NCI-H2081 (cell line): ENCODE measurements at regions not wholly inside any gene's neighbourhood (a gene's known extent, or its start where the extent isn't known, plus 50 kb on each side); places are given as distances from the start of the nearest gene placed in this dataset.
"Not testable (repeated sequence)": the region's sequence is repeated elsewhere in the genome, so short reads cannot be mapped to it uniquely, and the experiment has no call there.

Experiments used
- DNase-seq, 2 experiments: peaks; one replicate each; lab custom pipeline; 2025; lab: John Stamatoyannopoulos, UW

- DNase-seq, result no peak
Observed at GRCh38 chr2:16392647-16393499, 272.8 kb downstream of the CYRIA start.

DNA sequence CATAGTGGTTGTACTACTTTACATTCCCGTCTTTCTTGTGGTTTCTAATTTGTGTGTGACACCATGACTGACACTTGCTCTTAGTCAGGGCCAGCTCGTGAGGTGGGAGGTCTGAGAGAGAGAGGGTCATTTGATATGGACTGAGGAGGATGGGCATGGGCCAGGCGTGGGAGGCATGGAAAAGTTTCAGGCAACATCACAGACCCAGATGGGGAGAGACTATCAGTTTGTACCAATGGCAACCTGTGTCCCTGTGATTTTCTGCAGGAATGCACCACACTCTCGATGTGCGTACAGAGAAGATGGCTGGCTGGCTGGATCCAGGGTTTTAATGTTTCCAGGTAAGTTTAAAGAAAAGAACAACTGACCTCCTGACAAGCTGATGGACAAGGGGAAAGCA lies 273.6 kb downstream of the CYRIA start:
- no peak for DNase-seq

DNA sequence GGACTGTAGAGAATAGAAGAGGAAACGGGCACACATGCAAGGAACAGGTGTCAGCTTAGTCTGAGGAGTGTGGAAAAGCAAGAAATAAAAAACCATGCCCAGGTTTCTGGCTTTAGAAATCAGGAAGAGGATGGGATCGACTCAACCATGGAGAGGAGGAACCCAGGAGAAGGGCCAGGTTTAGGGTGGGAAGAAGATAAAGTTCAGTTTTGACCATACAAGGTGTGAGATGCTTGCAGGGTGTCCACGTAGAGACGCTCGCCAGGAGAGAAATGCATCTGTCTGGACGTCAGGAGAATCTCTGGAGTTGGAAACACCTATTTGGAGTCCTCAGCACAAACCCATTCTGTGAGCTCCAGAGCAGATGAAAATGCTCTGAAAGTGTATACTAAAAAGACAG lies 275.1 kb downstream of the CYRIA start:
- no peak for DNase-seq

- no peak for DNase-seq
Observed at GRCh38 chr2:16389611-16390010, 276.0 kb downstream of the CYRIA start.

- not testable (repeated sequence) for DNase-seq
Observed at GRCh38 chr2:16388199-16388830, 277.3 kb downstream of the CYRIA start.

- DNase-seq, result no peak
Observed at GRCh38 chr2:16387461-16387984, 278.1 kb downstream of the CYRIA start.

DNA sequence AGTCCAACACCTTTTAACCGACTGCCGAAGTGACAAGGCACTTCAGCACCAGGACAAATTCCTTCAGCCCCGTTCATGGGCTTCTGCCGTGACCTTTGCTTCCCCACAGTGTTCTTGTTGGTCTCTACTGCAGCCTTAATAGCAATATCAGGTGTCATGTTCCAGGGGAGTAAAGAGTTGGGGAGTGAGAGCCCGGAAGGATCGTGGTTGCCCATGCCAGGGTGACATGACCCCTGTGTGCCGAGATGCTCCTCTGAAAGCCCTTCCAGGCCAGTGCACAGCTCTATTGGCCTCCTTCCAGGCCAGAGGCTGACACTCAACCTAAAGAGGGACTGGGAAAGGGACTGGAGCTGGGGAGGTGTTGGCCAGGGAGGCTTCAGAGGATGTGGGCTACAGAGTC lies 279.2 kb downstream of the CYRIA start:
- DNase-seq, result no peak

DNA sequence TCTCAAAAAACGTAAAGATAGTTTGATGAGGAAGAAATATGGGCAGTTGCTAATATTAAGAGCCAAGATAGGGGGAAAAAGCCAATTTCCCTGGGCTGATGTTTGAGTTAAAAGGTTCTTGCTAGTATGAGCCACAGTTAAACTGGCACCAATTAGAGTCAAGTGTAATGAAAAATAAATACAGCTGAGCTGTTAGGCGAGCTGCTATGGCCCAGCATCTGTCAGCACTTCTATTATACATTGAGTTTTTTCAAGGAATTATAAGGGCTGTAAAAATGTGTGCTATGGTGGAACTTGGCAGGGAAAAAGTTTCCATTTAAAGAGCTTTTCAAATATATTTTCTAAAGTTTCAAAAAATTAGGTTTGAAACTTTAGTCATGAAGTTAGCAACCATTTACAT lies 279.6 kb downstream of the CYRIA start:
- no peak for DNase-seq

GRCh38 chr2:16385341-16385740 lies 280.3 kb downstream of the CYRIA start:
- no peak for DNase-seq

DNA sequence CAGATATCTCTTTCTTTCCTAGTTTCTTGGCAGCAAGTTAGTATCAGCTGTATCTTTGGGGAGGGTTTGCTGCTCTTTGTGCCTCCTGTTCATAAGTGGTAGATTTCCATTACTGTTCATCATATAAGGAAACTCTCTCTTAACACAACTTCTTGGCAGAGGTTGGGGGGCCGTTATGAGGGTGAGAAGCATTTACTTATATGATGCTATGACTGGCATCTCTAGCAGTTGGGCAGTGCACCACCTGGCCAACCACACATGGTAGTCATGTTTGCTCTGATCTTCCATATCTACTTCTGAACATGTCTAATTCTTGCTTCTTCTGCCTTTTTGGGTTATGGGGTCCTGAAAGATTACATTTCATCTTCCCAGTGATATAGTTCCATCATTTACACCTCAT lies 282.2 kb downstream of the CYRIA start:
- DNase-seq, result no peak

- no peak for DNase-seq
Observed at GRCh38 chr2:16382451-16382850, 283.2 kb downstream of the CYRIA start.

- DNase-seq, result no peak
Observed at GRCh38 chr2:16381511-16381910, 284.1 kb downstream of the CYRIA start.

GRCh38 chr2:16379901-16380300 lies 285.7 kb downstream of the CYRIA start:
- not testable (repeated sequence) for DNase-seq

- DNase-seq, result not testable (repeated sequence)
Observed at GRCh38 chr2:16379061-16379460, 286.6 kb downstream of the CYRIA start.

DNA sequence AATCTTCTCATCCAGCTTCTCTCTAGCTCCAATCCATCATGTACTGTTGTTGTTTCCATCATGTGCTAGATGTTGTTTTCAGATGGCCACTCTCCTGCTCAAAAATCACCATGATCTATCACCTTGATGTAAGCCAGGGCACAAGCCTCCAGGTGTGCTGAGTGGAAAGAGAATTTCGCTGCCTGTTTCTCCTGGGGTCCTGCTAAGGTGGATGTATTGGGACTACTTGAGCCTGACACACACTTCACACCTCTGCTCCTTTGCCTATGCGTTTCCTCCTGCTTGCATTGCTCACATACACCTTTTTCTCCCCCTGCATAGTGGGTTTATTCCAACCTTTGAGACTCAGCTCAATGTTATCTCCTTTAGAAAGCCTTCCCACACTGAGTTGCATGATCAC lies 287.6 kb downstream of the CYRIA start:
- no peak for DNase-seq

DNA sequence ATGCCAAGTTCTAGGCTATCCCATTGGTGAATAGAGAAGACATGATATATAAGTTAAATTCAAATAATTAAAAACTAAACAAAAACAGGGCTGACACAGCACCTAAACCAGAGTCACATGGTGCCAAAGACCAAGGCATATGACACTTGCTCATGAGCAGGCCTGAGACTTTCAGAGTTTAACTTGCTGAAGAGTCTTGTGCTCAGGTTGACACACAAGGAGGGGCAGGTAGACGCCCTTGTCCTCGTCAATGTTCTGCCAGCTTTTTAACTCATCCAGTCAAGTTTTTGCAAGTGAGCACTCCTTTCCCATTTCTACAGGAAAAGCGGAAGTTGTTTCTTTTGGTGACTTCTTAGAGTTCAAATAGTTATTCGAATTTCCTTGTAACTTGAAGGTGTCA lies 289.7 kb downstream of the CYRIA start:
- DNase-seq, result no peak

DNA sequence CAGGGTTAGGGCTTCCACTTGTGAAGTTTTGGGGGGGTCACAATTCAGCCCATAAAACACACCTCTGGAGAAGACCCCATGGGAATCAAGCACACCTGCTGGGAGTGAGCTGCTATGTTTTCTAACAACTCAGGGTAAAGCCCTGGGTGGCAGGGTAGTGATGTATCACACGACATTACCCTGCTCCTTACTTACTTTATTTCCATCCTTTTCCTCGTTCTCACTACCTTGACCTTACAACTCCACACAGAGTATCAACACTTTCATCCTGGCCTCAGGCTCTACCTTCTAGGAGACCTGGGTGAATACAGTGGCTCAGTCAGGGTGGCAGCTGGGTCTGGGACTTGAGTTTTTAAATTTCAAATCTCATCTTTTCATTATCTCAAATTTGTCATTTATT lies 290.3 kb downstream of the CYRIA start:
- DNase-seq, result no peak

DNA sequence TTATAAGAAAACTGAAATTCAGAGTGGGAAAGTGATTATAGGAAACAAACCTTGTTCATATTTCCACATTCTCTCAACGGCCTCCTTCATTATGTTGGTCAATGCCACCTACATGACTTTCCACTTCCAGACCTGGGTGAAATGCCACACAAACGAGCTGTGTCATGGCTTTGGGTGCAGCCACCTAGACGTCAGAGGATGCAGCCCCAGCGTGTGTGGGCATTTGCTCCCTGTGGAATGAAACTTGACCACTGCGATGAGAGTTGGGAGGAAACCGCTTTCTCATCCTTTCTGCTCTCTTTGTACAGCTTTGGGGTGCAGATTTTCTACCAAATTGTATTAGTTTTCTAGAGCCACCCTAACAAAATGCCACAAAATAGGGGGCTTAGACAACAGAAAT lies 291.0 kb downstream of the CYRIA start:
- DNase-seq, result no peak

- DNase-seq, result no peak
Observed at GRCh38 chr2:16373341-16373740, 292.3 kb downstream of the CYRIA start.

DNA sequence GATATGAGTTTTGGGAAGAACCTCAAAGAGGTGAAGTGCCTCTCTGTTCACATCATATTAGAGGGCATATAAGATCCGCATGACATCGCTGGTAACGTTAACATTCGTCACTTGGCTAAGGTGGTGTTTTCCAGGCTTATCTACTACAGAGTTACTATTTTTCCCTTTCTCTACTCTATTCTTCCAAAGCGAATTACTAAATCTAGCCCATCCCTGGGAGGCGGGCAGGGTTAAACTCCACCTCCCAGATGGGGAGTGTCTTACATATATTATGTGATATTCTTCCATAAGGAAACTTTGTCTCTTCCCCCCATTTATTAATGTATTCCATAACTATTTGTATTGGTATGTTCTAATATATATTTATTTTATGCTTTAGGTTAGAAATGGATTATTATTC lies 293.9 kb downstream of the CYRIA start:
- DNase-seq, result no peak

GRCh38 chr2:16368951-16369350 lies 296.7 kb downstream of the CYRIA start:
- no peak for DNase-seq

- DNase-seq, result no peak
Observed at GRCh38 chr2:16368328-16368727, 297.3 kb downstream of the CYRIA start.

GRCh38 chr2:16365366-16365765 lies 300.3 kb downstream of the CYRIA start:
- DNase-seq, result no peak
